GM04503 (cell line): ENCODE measurements at regions not wholly inside any gene's neighbourhood (a gene's known extent, or its start where the extent isn't known, plus 50 kb on each side); places are given as distances from the start of the nearest gene placed in this dataset.
"Not testable (repeated sequence)": the region's sequence is repeated elsewhere in the genome, so short reads cannot be mapped to it uniquely, and the experiment has no call there.

Source experiments
- DNase-seq: peaks from one replicate; pipeline ENCODE4 v3.0.0-alpha.2; 2012; ENCODE audit warnings: low read depth

GRCh38 chr14:61602003-61602732 is 93.1 kb upstream of the HIF1A start:
- DNase-seq, result no peak

GRCh38 chr14:61602733-61603077 is 92.6 kb upstream of the HIF1A start:
- no peak for DNase-seq

GRCh38 chr14:61603736-61604135 is 91.6 kb upstream of the HIF1A start:
- DNase-seq, result no peak

- DNase-seq, result no peak
Measured at GRCh38 chr14:61607570-61608244, 87.6 kb upstream of the HIF1A start.

GRCh38 chr14:61608245-61609165 is 86.8 kb upstream of the HIF1A start:
- DNase-seq, result no peak

GRCh38 chr14:61609191-61609843 is 86.0 kb upstream of the HIF1A start:
- DNase-seq, result no peak

- DNase-seq, result no peak
Measured at GRCh38 chr14:61609884-61610283, 85.4 kb upstream of the HIF1A start.

GRCh38 chr14:61610900-61611299 is 84.4 kb upstream of the HIF1A start:
- DNase-seq, result no peak

GRCh38 chr14:61611880-61612630 is 83.3 kb upstream of the HIF1A start:
- no peak for DNase-seq

- DNase-seq, result not testable (repeated sequence)
Measured at GRCh38 chr14:61613006-61613405, 82.3 kb upstream of the HIF1A start.

GRCh38 chr14:61614693-61615092 is 80.6 kb upstream of the HIF1A start:
- DNase-seq, result no peak

GRCh38 chr14:61615743-61616523 is 79.4 kb upstream of the HIF1A start:
- no peak for DNase-seq

GRCh38 chr14:61616524-61617185 is 78.7 kb upstream of the HIF1A start:
- DNase-seq, result peak; percentile 61

GRCh38 chr14:61618448-61618847 is 76.9 kb upstream of the HIF1A start:
- DNase-seq, result no peak

GRCh38 chr14:61619494-61619893 is 75.8 kb upstream of the HIF1A start:
- no peak for DNase-seq

- peak; percentile 84 for DNase-seq
Measured at GRCh38 chr14:61620130-61620946, 75.0 kb upstream of the HIF1A start.

GRCh38 chr14:61621444-61621843 is 73.9 kb upstream of the HIF1A start:
- DNase-seq, result no peak

- no peak for DNase-seq
Measured at GRCh38 chr14:61622051-61622450, 73.3 kb upstream of the HIF1A start.

GRCh38 chr14:61623927-61624326 is 71.4 kb upstream of the HIF1A start:
- DNase-seq, result no peak
